Middle frontal gyrus (tissue), 1 donor: ENCODE measurements at regions not wholly inside any gene's neighbourhood (a gene's known extent, or its start where the extent isn't known, plus 50 kb on each side); places are given as distances from the start of the nearest gene placed in this dataset.
A peak's percentile ranks its signal among the peaks of the same experiment; 100 is the strongest.

ENCODE experiments used
- DNase-seq: peaks from one replicate; pipeline ENCODE4 v3.0.0-alpha.2; 2015; ENCODE audit warnings: low spot score; ENCODE audit errors: extremely low spot score

DNA sequence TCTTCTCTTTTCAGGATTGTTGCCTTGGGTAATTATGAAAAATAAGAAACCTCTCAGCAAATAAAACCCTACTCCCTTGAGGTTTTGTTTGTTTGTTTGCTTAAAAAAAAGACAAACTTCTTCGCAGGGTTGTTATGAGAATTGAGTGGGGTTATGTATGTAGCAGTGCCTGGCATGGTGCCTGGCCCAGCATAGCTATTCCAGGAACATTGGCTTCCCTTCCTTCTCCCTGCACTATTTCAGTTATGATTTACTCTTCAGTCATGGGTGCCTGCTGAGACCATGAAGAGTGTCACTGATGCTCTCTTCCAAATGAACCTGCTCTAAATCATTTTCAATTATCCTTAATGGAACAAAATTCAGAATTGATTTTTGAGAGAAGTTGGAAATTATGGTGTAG, 283.5 kb upstream of the ROPN1 start:
- DNase-seq, result no peak

DNA sequence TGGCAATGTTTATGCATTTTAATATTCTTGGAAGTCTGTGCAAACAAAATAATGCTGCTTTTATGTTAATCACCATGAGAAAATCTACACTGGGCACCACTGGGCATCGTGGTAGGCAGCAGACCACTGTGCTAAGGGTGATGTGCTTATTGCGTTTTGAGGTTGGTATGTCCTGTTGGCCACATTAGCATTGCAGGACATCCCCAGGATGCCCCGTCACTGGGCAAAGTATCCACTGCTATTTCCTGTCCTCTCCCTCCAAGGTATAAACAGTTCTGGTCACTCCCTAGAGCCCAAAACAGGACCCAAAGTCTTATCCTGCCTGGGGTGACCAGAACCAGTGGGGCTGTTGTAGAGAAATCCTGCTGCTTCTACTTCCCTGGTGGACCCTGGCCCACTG, 284.2 kb upstream of the ROPN1 start:
- DNase-seq, result no peak

DNA sequence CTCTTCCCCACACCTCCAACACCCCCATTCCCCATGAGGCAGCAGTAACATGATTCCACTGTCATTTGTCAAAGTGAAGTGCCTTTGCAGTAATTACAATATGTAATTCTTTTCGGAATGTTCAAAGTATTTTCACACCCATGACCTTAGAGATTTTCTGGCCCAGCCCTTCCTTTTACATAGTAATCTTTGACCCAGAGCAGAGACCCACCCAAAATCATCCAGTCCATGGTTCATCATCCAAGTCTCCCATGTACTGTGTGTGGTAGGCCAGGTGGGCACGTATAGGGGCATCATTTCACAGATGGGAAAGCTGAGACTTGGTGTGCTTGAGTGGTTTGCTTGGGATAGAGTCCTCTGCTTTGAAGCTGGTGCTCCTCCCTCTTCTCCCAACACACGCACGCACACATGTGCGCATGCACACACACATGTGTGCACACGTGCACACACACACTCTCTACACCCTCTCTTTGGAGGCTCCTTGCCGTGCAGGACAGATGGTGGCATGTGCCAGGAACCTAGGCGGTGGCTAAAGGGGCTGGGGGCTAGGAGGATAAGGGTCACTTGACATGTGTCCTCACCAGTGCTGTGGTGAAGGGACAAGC, 284.7 kb upstream of the ROPN1 start:
- no peak for DNase-seq

DNA sequence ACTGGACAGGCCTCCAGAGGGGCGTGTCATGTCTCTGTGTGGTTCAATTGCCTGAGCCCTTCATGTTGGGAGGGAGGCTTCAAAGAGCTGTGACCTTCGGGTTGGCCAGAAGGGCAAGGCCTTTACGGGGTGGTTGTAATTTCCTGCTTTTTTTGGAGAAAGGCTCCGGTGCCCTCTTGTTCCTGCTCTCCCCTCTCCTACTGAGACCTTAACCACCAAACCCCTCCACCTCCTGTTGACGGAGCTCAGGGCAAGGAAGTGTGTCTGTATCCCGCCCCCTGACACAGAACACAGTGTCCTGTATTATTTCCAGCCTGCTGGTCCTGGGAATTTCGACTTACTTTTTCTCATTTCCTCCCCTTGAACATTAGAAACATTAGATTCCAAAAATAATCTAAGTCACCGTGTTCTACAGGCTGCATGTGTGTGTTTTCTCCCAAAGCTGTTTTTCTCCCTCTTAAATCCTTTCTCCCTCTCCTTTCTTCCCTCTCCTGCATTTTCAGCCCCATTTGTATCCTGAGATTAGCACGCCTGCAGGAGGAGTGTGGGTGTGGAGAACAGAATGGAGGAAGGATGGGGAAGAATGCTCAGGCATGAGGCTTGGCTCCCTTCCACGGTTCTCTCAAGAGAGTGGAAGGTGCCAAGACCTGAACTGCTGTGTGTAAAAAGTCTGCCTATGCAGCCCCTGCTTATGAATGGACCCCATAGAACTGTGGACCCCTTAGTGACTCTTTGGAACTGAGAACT, 285.4 kb upstream of the ROPN1 start:
- DNase-seq, result peak; percentile 50

DNA sequence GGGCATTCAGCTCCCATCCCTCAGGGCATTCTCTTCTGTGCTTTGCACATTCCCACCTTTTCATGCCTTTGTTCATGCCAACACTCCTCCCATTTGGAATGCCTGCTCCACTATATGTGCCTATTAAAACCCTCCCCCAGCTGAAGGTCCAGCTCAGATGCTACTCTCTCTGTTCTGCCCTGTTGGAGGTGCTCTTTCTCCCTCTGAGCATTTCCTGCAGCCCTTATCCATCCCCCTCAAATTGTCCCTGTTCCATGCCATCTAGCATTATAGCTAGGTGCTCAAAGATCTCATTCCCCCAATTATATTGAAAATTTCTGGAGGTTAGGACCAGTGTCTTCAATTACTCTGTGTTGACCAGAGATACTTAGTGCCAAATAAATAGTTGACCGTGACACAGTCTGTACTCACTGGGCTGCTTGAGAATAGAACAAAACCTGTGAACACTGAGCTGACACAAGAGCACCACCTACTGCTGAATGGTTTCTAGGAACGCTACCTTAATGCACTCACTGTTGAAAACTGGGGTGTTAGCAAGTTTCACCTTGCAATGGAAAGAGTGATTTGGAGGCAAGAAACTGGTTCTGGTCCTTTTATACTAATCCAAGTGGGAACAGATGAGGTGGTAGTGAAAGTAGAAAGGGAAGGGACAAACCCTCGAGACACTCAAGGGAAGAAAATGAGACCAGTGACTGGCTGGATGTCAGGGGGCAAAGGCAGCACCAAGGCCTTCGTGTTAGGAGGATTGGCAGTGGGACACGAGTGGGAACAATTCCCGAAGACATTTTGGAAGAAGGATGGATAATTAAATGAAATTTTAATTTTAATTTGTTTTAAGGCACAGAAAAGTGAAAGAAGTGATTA, 289.8 kb upstream of the ROPN1 start:
- DNase-seq, result no peak

DNA sequence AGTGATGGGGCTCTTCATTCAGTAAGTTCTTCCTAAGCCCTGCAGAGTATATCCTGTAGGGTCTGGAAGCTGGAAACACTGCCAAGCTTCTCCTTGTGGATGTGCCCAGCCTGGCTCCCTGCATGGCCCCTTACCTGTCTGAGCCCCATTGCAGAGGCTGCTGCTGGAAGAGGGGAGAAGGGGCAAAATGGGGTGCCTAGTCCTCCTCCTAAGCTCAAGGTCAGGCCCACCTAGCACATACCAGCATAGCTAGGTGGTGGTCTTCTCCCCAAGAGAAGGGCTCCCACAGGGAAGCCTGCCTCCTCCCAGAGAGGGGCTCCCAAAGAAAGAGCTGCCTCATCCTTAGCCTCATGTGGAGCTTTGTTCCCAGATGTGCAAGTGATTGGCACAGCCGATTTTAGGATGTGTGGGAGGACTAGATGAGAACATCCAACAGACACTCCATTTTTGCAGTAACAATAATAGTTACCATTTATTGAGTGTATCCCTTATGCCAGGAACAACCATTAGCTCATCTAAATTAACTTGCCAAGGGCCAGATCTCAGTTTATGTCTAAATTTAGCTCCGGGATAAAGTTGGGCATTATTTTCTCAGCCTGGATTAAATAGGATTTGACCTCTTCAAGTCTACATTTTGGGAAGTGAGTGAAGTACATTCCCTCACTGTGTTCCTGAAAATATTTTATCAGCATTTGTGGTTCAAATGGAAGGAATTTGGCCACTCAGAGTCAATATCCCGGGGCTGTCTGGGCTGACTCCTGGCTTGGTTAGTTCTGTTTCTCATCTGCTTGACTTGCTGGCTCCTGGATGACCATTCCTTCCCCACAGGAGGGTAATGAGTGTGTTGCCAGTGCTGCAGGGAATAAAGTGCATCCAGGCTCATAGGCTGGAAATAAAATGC, 291.1 kb upstream of the ROPN1 start:
- DNase-seq, result no peak

DNA sequence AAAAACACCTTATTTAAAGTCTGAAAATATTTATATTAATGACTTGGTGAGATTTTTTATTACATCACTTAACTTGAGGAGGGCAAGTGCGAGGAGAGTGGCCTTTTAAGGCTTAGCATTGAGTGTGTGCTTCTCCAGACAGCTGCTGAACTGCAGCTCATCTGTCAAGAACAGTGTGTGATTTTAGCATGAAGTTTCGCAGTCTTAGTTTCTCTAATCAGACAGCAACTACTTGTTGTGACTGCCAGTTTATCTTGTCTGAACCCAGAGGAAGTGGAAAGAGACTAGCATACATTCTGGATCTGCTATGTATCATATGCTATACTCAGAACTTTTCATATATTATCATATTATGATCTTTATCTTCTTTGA, 291.7 kb upstream of the ROPN1 start:
- DNase-seq, result no peak

DNA sequence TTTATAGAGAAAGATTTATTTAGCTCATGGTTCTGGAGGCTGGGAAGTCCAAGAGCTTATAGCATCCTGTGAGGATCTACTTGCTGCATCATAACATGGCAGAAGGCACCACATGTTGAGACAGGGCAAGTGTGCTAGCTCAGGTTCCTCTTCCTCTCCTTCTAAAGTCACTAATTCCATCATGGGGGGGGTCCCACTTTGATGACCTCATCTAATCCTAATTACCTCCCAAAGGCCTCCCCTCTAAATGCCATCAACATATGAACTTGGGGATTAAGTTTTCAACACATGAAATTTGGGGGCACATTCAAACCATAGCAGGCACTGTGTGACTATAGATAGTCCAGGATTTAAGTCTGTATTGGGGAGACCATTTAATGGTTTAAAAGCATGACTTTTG, 297.1 kb upstream of the ROPN1 start:
- DNase-seq, result no peak

DNA sequence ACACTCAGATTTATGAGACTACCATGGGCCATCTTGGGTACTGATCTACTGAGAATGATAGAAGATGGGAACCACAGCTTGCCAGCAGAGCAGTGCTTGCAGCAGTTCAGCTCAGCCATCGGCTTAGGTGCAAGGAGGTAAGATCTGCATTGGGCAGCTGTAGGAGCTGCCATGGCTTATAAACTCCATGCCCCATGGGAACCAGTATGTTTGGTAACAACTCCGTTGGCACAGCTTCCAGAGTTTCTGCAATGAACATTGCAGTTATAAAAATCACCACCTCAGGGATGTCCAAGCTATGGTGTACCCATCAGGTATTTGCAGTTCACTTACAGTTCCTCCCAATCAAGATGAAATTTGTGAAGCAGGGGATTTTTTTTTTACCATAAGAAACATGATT, 299.1 kb upstream of the ROPN1 start:
- no peak for DNase-seq

DNA sequence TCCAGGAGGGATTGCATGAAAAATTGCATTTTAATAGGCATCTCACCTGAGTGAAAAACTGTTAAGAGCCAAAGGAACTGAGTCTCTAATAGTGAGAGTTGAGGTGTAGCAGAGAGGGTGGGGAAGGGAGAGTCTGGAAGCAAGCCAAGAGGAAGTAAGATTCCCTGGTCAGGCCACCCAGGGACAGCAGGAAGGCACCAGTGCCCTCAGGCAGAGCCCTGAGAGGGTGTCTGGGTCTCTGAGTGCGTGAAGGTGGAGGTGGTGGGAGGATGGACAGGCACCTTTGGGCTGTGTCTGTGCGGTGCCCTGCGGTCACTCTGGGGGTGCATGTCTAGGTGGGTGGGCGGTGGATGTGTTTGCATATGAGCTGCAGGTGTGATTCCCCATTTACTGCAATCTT, 300.4 kb upstream of the ROPN1 start:
- no peak for DNase-seq

DNA sequence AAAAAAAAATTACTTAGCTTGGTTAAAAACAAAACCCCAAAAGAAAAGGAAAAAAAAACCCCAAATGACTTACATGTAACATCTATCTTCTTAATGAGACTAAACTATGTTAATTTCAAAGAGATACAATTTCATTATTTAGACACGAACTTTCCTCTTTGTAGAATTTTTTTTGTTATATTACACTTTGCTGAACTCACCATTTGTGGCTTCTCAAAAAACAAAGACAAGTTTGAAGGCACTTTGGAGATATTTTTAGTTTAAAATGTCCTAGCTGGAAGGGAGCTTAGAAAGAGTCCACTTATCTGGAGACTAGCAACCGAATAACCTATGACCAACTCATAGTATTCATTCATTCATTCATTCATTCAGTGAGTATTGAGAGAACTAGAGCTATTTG, 301.7 kb upstream of the ROPN1 start:
- no peak for DNase-seq

DNA sequence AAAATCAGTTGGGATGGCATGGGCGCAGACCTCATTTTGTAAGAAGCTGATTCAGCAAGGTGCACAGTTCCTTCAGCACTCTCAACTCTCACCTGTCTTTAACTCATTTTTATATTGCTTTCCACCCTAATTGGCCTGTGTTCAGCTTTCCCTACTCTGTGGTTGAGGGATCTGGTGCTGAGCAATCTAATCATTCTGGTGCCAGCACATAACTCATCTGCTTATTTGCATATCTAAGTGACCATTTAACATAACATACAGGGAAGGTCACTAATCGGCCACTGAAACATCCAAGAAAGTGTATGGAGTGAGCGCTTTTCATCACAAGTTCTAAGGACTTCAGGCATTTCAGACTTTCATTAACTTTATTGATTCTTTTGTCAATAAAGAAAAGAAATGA, 303.4 kb upstream of the ROPN1 start:
- no peak for DNase-seq

DNA sequence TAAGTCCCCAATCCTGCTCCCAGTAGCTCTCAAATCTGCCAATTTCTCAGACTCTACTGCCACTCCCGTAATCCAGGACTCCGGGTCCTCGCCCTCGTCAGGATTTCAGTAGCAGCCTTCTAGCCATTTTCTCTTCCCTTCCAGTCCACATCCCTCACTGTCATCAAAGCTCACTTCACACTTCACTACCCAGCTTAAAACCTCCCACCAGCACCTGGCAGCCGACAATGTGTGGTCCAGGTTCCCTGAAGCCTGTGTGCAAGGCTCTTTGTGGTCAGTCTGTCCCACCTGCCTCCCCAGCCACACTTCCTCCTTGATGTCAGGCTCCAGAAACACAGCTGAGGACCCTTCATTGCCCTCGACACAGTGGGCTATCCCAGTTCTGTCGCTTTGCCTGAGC, 304.5 kb upstream of the ROPN1 start:
- no peak for DNase-seq

DNA sequence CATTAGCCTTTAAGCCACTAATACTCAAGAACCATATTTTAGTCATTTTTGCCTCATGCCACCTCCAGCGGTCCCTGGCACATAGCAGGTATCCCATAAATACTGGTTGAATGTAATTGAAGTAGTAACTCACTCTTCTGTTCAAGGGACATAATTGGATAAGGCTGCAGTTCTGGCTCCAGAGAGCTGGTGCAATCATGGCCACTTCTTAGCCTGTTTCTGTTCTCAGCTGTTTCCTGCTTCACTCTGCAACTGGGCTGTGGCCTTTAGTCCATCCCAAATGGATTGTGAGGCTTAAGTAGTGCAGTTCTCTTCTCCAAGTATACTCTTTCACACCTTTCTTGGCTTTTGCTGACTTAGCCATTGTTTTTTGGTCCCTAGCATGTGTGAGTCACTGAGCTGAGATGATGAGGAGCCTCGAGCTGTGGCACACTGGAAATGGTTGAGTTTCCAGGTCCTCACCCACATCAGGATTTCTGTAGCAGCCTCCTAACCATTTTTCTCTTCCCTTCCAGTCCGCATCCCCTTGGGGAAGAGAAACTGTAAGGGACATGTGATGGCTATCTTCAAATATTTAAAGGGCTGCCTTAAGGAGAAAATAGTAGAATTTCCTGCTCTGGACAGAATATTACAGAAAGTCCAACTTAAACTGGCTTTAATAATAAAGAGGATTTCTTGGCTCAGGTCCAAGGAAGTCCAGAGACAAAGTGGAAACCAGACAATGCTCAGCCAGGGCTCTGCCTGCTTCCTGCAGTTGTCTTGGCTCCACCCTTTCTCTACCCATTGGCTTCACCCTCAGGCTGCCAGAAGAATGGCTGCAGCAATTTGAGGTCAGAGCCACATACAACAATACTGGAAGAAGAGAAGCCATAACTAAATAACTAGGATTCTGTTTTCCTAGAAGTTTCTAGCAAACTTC, 305.4 kb upstream of the ROPN1 start:
- DNase-seq, result no peak

DNA sequence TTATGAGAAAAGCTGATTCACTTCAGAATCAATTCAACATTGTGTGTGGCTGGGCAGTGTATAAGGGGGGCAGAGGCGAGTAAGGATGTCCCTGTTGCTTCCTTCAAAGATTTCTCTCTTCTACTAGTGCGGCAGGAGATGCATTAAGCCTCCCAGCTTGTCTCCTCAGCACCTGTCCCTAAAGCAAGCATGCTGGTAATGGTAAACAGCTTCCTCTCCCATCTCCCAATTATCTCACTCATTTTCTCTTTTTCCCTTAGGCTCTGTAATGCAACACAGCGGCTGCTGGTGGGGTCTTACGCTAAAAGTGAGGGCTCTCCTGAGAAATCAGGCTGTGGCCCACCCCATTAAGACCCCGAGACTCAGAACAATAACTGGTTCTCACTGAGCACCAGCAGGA, 306.4 kb upstream of the ROPN1 start:
- no peak for DNase-seq

DNA sequence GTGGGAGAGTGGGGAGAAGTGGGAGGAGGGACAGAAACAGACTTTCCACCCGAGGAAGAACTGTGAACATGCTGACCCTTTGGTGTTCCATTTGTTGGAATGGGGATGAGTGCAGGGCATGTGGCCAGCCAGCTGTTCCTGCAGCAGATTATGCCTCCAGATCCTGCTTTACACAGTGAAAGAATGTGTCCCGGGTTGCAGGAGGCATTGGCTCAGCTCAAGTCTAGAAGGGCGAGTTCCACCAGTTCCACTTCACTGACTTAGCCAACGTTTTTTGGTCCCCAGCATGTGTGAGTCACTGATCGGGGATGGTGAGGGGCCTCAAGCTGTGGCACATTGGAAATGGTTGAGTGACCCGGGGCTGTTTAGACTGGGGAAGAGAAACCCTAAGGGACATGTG, 307.0 kb upstream of the ROPN1 start:
- DNase-seq, result no peak

DNA sequence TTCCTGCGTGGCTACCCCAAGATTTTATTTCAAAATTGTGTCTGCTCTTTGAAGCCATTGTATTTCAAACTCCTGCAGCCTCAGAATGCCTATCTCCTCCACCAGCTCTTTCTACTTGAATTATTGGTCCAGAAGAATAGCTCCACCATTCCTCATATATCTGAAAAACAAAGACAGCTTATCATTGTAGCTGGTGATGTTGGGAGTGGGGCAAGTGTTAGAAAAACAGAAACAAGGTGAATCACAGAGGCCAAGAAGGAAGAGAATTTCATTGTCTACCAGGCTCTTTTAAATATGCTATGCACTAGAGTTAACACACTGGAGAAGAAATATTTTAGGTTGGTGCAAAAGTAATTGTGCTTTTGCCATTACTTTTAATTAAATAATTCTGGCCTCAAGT, 307.9 kb upstream of the ROPN1 start:
- no peak for DNase-seq

DNA sequence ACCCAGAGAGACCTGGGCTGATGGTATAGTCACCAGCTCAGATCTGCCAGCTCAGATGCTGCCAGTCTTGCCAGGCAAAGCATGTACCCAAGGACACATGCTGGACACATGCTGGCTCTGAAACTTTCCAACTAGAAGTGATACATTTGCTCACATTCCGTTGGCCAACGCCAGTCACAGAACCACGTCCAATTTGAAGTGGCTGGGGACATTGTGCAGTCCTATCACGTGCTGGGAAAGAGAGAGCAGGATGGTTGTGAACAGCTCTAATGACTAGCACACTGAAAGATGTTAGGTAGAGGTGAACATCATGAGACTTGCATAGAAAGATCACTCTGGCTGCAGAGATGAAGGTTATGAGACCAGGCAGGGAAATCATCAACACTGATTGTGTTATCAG, 308.5 kb upstream of the ROPN1 start:
- no peak for DNase-seq

DNA sequence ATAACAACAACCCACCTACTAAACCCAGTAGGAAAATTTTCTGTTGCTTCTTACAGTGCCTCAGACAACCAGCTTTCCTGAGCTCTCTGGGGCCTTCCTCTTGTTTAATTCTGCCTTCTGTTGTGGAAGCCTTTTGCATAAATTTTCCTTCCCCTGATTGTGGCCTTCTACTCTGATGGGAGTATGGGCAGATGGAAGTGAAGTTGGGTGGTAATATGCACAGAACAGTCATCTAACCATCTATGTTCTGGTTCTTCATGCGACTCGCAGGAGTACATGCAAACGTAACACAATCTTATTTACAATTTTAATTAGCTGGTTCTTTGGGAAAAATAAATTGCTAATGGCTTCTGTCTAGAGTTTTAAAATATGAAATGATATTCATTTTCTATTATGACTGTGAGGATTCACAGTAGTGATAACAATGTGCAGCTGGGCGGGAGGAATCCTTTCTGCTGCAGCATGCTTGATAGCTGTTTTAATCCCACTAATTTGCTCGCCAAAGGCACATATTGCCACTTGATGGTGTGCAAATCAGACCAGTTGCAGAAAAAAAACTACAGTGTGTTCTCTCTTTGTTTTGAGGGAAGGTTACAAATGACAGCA, 311.5 kb upstream of the ROPN1 start:
- no peak for DNase-seq

DNA sequence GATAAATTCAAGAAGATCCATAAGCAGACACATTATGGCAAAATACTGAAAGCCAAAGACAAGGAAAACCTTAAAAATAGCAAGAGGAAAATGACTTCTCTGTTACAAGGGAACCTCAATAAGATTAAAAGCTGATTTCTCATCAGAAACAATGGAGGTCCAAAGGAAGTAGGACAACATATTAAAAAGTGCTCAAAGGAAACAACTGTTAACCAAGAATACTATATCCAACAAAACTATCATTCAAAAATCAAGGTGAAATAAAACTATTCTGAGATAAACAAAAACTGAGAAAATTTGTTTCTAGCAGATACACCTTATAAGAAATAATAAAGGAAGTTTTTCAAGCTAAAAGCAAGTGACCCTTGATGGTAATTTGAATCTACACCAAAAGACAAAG, 314.7 kb upstream of the ROPN1 start:
- DNase-seq, result no peak
